ENCODE measurements at regions not wholly inside any gene's neighbourhood (a gene's known extent, or its start where the extent isn't known, plus 50 kb on each side); places are given as distances from the start of the nearest gene placed in this dataset.

DNA sequence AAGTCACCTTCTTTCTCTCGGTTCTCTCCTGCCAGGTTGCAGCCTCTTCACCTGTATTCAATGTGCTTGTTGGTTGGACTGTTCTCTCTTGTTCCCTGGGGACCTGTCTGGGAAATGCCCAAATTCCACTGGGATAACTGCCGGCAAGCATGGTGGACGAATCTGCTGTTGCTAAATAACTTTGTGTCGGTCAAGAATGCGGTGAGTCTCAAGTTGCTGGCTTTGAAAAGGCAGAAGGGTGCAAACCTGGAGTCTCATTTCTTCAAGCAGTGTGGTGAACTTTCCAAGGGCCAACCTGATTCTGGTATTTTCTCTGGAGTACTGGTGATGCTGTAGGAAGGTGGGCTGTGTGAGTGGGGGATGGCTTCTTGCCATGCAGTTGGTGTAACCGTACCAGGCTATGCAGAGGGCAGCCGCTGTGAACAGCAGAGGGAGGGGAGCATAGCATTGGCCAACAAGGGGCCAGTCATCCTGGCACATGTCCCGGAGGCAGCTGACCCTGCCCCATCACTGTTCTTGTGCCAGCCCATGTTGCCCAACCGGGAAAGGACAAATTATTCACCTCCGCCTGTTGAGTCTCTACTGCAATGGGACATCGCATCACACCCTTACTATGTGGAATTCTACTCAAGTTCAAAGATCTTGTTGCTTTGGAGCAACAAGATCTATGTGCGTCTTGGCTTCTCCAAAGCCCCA is 88.1 kb upstream of the SEC11C start:
- DNase-seq (no peak), ATAC-seq (no peak)
- Mint-ChIP-seq H3K4me3 (no peak overlapping the region), H3K4me1 (no peaks in the 10 kb centered on the region), H3K36me3 (no peaks in the 10 kb centered on the region), H3K27ac (no peak overlapping the region), H3K27me3 (peaks cover 8 to 53% (median 29%) of the 10 kb centered on the region in 5 donors), H3K9me3 (peaks cover 0 to 4% (median 0%) of the 10 kb centered on the region in 11 donors)
- ChIA-PET CTCF (no interaction called here), POLR2A (no interaction called here)
- Histone ChIP-seq H3K9me3 (ENCODE audit: control insufficient read depth in 2 of 3, low read length in 3 of 3) (no peaks in the 10 kb centered on the region), H3K4me3 (ENCODE audit: low read length) (no peak overlapping the region), H3K36me3 (ENCODE audit: control insufficient read depth in 2 of 3, insufficient read depth in 3 of 3, low read length in 3 of 3) (no peaks in the 10 kb centered on the region), H3K27ac (ENCODE audit: low read depth, low read length) (no peak overlapping the region), H3K27me3 (ENCODE audit: control insufficient read depth in 2 of 2, insufficient read depth in 2 of 2, low read length in 2 of 2) (peaks cover 0 to 3% of the 10 kb centered on the region in 2 donors), H3K4me1 (ENCODE audit: control insufficient read depth in 2 of 2, insufficient read depth in 2 of 2, low read length in 2 of 2) (no peaks in the 10 kb centered on the region)
- intact Hi-C loops (cut with micrococcal nuclease): no loop called here

DNA sequence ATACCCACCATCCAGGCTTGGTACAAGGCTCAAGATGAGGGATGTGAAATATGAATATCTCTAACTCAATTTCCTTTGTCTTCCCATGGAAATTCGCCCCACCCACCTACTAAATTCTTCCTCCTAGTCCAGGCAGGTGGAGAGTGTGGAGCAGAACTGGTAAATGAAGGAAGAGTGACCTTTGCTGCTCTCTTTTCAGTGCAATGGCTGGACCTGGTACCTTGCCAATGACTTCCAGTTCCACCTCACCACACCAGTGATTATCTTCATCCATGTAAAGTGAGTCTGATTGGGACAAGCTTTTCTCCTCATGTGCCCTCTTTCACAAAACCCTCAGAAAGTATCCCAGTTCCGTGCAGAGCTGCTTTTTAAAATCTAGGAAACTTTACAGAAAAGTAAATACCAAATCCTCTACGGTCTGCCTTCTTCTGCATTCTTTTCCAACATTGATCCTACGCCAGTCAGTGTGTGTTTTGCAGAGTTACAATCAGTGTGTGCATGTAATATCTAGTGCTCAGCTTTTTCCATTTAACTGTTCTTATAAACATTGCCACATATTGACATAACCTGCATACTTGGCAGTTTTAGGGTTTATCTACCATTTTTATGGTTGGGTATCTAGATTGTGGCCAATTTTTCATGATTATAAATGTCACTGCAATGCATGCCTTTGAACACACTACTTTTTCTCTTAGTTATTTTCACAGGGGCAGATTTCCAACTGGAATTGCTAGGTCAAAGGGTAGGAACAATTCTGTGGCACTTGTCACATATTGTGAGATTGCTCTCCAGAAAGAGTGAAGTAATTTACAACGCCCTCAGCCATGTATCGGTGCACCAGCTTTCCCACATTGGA is 86.5 kb upstream of the SEC11C start:
- Histone ChIP-seq H3K27ac (ENCODE audit: low read depth, low read length) (no peak overlapping the region), H3K9me3 (ENCODE audit: control insufficient read depth in 2 of 3, low read length in 3 of 3) (no peaks in the 10 kb centered on the region), H3K27me3 (ENCODE audit: control insufficient read depth in 2 of 2, insufficient read depth in 2 of 2, low read length in 2 of 2) (peaks cover 0 to 3% of the 10 kb centered on the region in 2 donors), H3K4me1 (ENCODE audit: control insufficient read depth in 2 of 2, insufficient read depth in 2 of 2, low read length in 2 of 2) (no peaks in the 10 kb centered on the region), H3K36me3 (ENCODE audit: control insufficient read depth in 2 of 3, insufficient read depth in 3 of 3, low read length in 3 of 3) (no peaks in the 10 kb centered on the region), H3K4me3 (ENCODE audit: low read length) (no peak overlapping the region)
- Mint-ChIP-seq H3K4me3 (no peak overlapping the region), H3K9me3 (no peaks in the 10 kb centered on the region), H3K27me3 (peaks cover 7 to 40% (median 23%) of the 10 kb centered on the region in 5 donors), H3K27ac (no peak overlapping the region), H3K36me3 (no peaks in the 10 kb centered on the region), H3K4me1 (no peaks in the 10 kb centered on the region)
- no peak for ATAC-seq
- intact Hi-C loops (cut with micrococcal nuclease): no loop called here
- no peak for DNase-seq
- CTCF ChIA-PET: interaction anchor here (0.9 kb wide), 1 partner anchor 285 kb away, joined by 4 read pairs; no protein-coding TSS in a partner anchor
- POLR2A ChIA-PET: no interaction called here

DNA sequence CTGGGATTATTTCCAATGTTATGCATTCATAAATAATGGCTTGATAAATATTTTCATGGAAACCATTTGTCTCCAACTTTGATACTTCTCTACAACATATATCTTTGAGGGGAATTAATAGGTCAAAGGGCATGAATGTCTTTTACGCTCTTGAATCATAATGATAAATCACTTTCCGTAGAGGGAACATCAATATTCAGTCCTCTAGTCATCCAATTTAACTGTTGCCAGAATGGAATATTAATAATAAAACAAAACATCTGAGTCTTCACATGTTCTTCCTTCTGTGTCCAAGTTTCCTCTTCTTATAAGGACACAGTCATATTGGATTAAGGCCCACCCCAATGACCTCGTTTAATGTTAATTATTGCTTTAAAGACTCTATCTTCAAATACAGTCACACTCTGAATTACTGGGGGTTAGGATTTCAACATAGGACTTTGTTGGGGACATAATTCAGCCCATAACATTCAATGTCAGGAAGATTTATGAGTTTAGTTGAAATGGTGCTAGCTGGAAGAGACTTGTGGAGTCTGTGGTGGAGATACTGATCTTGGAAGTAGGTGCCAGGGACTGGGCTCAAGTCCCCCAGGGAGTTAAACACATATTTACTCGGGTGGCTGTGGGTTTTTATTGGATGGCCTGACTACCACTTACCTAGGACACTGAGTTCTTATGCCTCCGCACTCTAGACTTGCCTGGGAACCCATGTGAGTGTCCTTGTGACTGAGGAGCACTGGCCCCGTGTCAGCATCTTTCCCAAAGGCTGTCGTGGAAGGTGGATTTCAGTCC is 85.0 kb upstream of the SEC11C start:
- Mint-ChIP-seq H3K9me3 (no peaks in the 10 kb centered on the region), H3K27ac (no peak overlapping the region), H3K36me3 (no peaks in the 10 kb centered on the region), H3K4me1 (no peaks in the 10 kb centered on the region), H3K4me3 (no peak overlapping the region), H3K27me3 (peaks cover 2 to 30% (median 8%) of the 10 kb centered on the region in 5 donors)
- no peak overlapping the region for H3K27ac ChIP-seq (ENCODE audit: low read depth, low read length)
- no peaks in the 10 kb centered on the region for H3K9me3 ChIP-seq (ENCODE audit: control insufficient read depth in 2 of 3, low read length in 3 of 3)
- POLR2A ChIA-PET: no interaction called here
- H3K36me3 ChIP-seq (ENCODE audit: control insufficient read depth in 2 of 3, insufficient read depth in 3 of 3, low read length in 3 of 3): no peaks in the 10 kb centered on the region
- ATAC-seq (no peak), DNase-seq (no peak)
- H3K4me1 ChIP-seq (ENCODE audit: control insufficient read depth in 2 of 2, insufficient read depth in 2 of 2, low read length in 2 of 2): no peaks in the 10 kb centered on the region
- intact Hi-C loops (cut with micrococcal nuclease): no loop called here
- no peak overlapping the region for H3K4me3 ChIP-seq (ENCODE audit: low read length)
- CTCF ChIA-PET: interaction anchor here (0.7 kb wide), 1 partner anchor 27 kb away, joined by 3 read pairs; no protein-coding TSS in a partner anchor
- H3K27me3 ChIP-seq (ENCODE audit: control insufficient read depth in 2 of 2, insufficient read depth in 2 of 2, low read length in 2 of 2): no peaks in the 10 kb centered on the region

DNA sequence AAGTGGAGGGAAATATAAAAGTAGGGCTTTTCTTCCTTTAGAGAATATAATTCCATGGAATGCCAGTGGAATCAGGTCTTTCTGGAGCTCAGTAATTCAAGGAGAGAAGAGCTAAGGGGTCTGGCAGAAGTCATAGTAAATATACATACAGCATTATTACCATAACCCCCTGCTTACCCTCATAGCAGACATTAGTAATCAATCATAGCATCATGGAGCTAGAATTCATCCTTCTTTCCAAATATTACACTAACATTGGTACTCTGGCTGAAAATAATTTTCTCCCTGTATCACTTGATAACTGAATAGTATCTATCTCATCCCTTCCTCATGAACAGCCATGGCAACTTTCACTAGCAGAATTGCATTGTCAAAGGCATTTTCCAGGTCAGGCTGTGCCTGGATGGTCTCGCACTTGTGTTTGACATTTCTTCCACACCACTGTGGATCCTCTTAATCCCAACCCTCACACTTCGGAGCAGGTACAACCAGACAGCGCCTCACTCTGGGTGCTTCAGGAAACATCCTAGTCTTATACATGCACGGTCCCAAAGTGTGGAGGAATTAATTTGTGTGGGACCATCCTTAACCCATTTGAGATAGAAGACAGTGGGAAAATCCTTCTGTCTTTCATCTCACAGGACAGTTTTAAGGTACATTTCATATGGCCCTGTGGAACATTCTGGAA is 84.2 kb upstream of the SEC11C start:
- no peak overlapping the region for H3K4me3 Mint-ChIP-seq
- ChIA-PET CTCF (interaction anchor here (0.7 kb wide), 1 partner anchor 27 kb away, joined by 3 read pairs; no protein-coding TSS in a partner anchor), POLR2A (no interaction called here)

DNA sequence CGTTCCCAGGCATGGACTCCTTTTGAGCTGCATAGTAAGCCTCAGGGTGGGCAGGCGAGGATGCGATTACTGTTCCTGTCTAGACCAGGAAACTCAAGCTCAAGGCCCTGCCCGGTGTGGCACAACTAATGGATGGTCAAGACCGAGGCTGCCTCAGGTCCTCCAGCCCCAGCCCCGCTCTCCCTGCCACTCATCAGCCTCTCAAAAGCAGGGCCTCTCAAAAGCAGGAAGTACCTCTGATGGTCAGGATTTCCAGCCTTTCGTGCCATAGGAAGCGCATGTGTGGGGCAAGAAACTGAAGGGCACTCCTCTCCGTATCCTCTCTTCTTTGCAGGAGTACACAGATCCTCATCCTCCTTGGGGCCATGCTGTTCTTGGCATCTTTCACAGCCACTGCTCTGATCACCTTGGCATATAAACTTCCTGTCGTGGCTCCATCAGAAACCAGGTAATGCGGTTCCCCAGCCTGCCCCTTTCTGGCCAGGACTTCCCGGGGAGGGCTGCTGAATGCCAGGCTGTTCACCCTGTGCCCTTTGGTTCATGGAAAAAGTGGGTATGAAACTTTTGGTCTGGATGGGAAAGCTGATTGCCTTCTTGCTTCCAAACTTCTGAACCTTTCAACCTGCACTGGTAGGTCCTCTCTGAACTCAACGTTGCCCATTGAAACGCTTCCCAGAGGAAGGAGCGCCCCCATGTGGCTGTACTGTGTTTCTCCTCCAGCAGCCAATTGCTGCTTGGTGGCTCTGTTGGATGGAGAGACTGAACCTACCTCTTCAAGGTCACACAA is 82.8 kb upstream of the SEC11C start:
- Histone ChIP-seq H3K27ac (ENCODE audit: low read depth, low read length) (no peak overlapping the region), H3K4me1 (ENCODE audit: control insufficient read depth in 2 of 2, insufficient read depth in 2 of 2, low read length in 2 of 2) (no peaks in the 10 kb centered on the region), H3K36me3 (ENCODE audit: control insufficient read depth in 2 of 3, insufficient read depth in 3 of 3, low read length in 3 of 3) (no peaks in the 10 kb centered on the region), H3K9me3 (ENCODE audit: control insufficient read depth in 2 of 3, low read length in 3 of 3) (no peaks in the 10 kb centered on the region), H3K27me3 (ENCODE audit: control insufficient read depth in 2 of 2, insufficient read depth in 2 of 2, low read length in 2 of 2) (no peaks in the 10 kb centered on the region), H3K4me3 (ENCODE audit: low read length) (no peak overlapping the region)
- Mint-ChIP-seq H3K4me3 (no peak overlapping the region), H3K9me3 (no peaks in the 10 kb centered on the region), H3K36me3 (no peaks in the 10 kb centered on the region), H3K27me3 (peaks cover 6 to 30% (median 17%) of the 10 kb centered on the region in 5 donors), H3K27ac (no peak overlapping the region), H3K4me1 (peaks cover 0 to 1% (median 0%) of the 10 kb centered on the region in 7 donors)
- ChIA-PET CTCF (interaction anchor here (0.7 kb wide), 1 partner anchor 206 kb away, joined by 3 read pairs; no protein-coding TSS in a partner anchor), POLR2A (no interaction called here)
- intact Hi-C loops (cut with micrococcal nuclease): loop anchor here in 1 of 2 donors (1.0 kb wide), 2 partner anchors 276 to 289 kb away; no protein-coding TSS in a partner anchor
- DNase-seq: peak in 8 of 9 donors; percentile 7 to 52 (median 42)
- peak; percentile 70 for ATAC-seq

More for the DNA sequence above, 84.2 kb upstream of the SEC11C start:
- H3K36me3 Mint-ChIP-seq: no peaks in the 10 kb centered on the region
- no peak for ATAC-seq
- no peak overlapping the region for H3K27ac Mint-ChIP-seq
- no peak for DNase-seq
- no peaks in the 10 kb centered on the region for H3K4me1 Mint-ChIP-seq
- no peaks in the 10 kb centered on the region for H3K36me3 ChIP-seq (ENCODE audit: control insufficient read depth in 2 of 3, insufficient read depth in 3 of 3, low read length in 3 of 3)
- intact Hi-C loops (cut with micrococcal nuclease): no loop called here
- H3K27me3 Mint-ChIP-seq: peaks cover 6 to 26% (median 10%) of the 10 kb centered on the region in 5 donors
- H3K9me3 ChIP-seq (ENCODE audit: control insufficient read depth in 2 of 3, low read length in 3 of 3): no peaks in the 10 kb centered on the region
- H3K4me3 ChIP-seq (ENCODE audit: low read length): no peak overlapping the region
- H3K27me3 ChIP-seq (ENCODE audit: control insufficient read depth in 2 of 2, insufficient read depth in 2 of 2, low read length in 2 of 2): no peaks in the 10 kb centered on the region
- no peaks in the 10 kb centered on the region for H3K9me3 Mint-ChIP-seq
- H3K4me1 ChIP-seq (ENCODE audit: control insufficient read depth in 2 of 2, insufficient read depth in 2 of 2, low read length in 2 of 2): no peaks in the 10 kb centered on the region
- H3K27ac ChIP-seq (ENCODE audit: low read depth, low read length): no peak overlapping the region

All from naive thymus-derived CD4-positive, alpha-beta T cell (primary cell).